Gastrocnemius medialis (tissue), 4 donors: ENCODE measurements at regions not wholly inside any gene's neighbourhood (a gene's known extent, or its start where the extent isn't known, plus 50 kb on each side); places are given as distances from the start of the nearest gene placed in this dataset.

Experiments
- ATAC-seq, 2 donors: fragments of 150-250 bp; one replicate each; pipeline ENCODE4 v1.9.1; 2016
- DNase-seq, 2 donors: peaks; one replicate each; pipeline ENCODE4 v3.0.0-alpha.2; 2019
- H3K27ac ChIP-seq, 4 donors: fragments of 200-600 bp; sonication (generic); 1 replicate in 1 of 4; 2 replicates in 3 of 4; pipeline ENCODE4 v1.5.1; 2016 to 2018; ENCODE audit warnings: mild to moderate bottlenecking in 2 of 4, moderate library complexity in 1 of 4
- H3K27me3 ChIP-seq, 3 donors: fragments of 200-600 bp; sonication (generic) in 2 of 3; 1 replicate in 1 of 3; 2 replicates in 2 of 3; pipeline versions ENCODE4 v1.5.1 to v1.6.0; 2016 to 2019; ENCODE audit warnings: mild to moderate bottlenecking in 1 of 3, moderate library complexity in 1 of 3
- H3K36me3 ChIP-seq, 2 donors: fragments of 200-600 bp; sonication (generic) in 1 of 2; one replicate each; pipeline ENCODE4 v1.5.1; 2017 to 2018
- H3K4me1 ChIP-seq, 2 donors: fragments of 200-600 bp; sonication (generic) in 1 of 2; one replicate each; pipeline ENCODE4 v1.5.1; 2016 to 2017; ENCODE audit warnings: mild to moderate bottlenecking in 2 of 2
- H3K4me3 ChIP-seq, 4 donors: fragments of 200-600 bp; sonication (generic) in 3 of 4; 1 replicate in 1 of 4; 2 replicates in 3 of 4; pipeline ENCODE4 v1.5.1; 2016 to 2019; ENCODE audit warnings: mild to moderate bottlenecking in 2 of 4
- H3K9me3 ChIP-seq, 3 donors: fragments of 200-600 bp; sonication (generic) in 2 of 3; 1 replicate in 1 of 3; 2 replicates in 2 of 3; pipeline ENCODE4 v1.5.1; 2016 to 2019
- CTCF ChIP-seq, 5 experiments: fragments of 450-650 bp in 3 of 5; fragments of 200-600 bp in 2 of 5; sonication (generic) in 2 of 5; IDR thresholded peaks in 4 of 5; conservative IDR thresholded peaks in 1 of 5; 1 replicate in 4 of 5; 2 replicates in 1 of 5; pipeline ENCODE4 v1.5.1; 2016 to 2019; ENCODE audit warnings: antibody characterized with exemption in 5 of 5, mild to moderate bottlenecking in 3 of 5, moderate library complexity in 3 of 5
- POLR2A ChIP-seq, 2 donors: fragments of 450-650 bp; IDR thresholded peaks; one replicate each; pipeline ENCODE4 v1.6.1; 2017; ENCODE audit warnings: antibody characterized with exemption in 2 of 2, mild to moderate bottlenecking in 2 of 2, moderate library complexity in 2 of 2
- in situ Hi-C, 4 donors: fragments of 200-750 bp; cut with MboI; loops; one replicate each; pipeline versions ENCODE4 v1.15.0 to v1.8.0; 2017; ENCODE audit warnings: low sequenced_read_pairs in 4 of 4
- intact Hi-C: fragments of 100-400 bp; cut with DNase I; formaldehyde crosslinking; loops from one replicate; pipeline ENCODE4 v1.15.1; 2023; ENCODE audit warnings: low total_unique reads

DNA sequence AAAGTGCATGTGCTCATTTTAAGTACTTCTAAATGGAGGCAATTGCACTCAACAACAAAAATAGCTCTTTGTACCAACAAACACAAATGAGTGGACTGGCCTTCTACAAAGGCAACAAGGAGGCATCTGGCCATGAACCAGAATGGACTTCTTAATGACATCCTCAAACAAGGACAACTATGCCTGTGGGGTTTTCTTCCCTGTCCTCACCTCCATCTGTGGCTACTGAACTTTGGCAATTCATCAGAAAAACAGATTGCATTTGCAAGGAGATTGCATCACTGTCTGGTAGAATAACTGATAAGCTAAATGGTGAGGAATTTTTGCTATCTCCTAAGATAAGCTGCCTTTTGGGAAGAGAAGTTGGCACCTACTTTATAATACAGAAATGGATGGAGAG lies 447.3 kb upstream of the CCNG1 start:
- intact Hi-C loops = no loop called here
- ATAC-seq = no peak
- in situ Hi-C loops = no loop called here

GRCh38 chr5:162990856-162991497 lies 446.4 kb upstream of the CCNG1 start:
- no peak for TF ChIP-seq CTCF (IDR thresholded peaks at IDR 0.05 in 4 of 5, conservative IDR thresholded peaks at IDR 0.05 in 1 of 5)
- TF ChIP-seq POLR2A (IDR thresholded peaks at IDR 0.05) = no peak
- ATAC-seq = no peak
- Histone ChIP-seq H3K4me1 (no peaks in the 10 kb centered on the region), H3K27ac (no peak overlapping the region), H3K27me3 (no peaks in the 10 kb centered on the region), H3K4me3 (no peak overlapping the region), H3K36me3 (no peaks in the 10 kb centered on the region), H3K9me3 (no peaks in the 10 kb centered on the region)
- in situ Hi-C loops (no loop called here), intact Hi-C loops (no loop called here)
- DNase-seq = no peak

More for the DNA sequence above, 447.3 kb upstream of the CCNG1 start:
- TF ChIP-seq CTCF (IDR thresholded peaks at IDR 0.05 in 4 of 5, conservative IDR thresholded peaks at IDR 0.05 in 1 of 5) (no peak), POLR2A (IDR thresholded peaks at IDR 0.05) (no peak)
- Histone ChIP-seq H3K27me3 (no peaks in the 10 kb centered on the region), H3K27ac (no peak overlapping the region), H3K4me3 (no peak overlapping the region), H3K9me3 (no peaks in the 10 kb centered on the region), H3K36me3 (no peaks in the 10 kb centered on the region), H3K4me1 (no peaks in the 10 kb centered on the region)
- no peak for DNase-seq

DNA sequence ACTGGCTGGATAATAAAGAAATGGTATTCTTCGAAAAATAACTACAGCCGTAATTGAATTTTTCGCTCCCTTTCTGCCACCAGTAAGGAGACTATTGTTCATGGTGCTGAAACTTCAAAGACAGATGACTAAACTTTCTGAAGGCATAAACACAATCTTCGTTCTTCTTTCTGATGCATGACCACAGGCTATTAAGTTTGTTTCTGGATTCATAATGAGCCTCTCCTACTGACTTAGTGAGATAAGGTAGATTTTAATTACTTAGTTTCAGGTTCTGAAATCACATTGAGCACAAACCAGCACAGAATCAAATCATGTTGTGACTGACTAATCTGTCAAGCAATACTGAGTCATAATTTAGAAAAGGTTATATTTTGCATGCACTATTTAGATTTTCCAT lies 441.8 kb upstream of the CCNG1 start:
- no peaks in the 10 kb centered on the region for H3K9me3 ChIP-seq
- intact Hi-C loops (no loop called here), in situ Hi-C loops (no loop called here)
- no peak overlapping the region for H3K27ac ChIP-seq
- TF ChIP-seq POLR2A (IDR thresholded peaks at IDR 0.05) (no peak), CTCF (IDR thresholded peaks at IDR 0.05 in 4 of 5, conservative IDR thresholded peaks at IDR 0.05 in 1 of 5) (no peak)
- H3K4me1 ChIP-seq = no peaks in the 10 kb centered on the region
- DNase-seq (no peak), ATAC-seq (no peak)
- no peak overlapping the region for H3K4me3 ChIP-seq
- no peaks in the 10 kb centered on the region for H3K36me3 ChIP-seq
- no peaks in the 10 kb centered on the region for H3K27me3 ChIP-seq

DNA sequence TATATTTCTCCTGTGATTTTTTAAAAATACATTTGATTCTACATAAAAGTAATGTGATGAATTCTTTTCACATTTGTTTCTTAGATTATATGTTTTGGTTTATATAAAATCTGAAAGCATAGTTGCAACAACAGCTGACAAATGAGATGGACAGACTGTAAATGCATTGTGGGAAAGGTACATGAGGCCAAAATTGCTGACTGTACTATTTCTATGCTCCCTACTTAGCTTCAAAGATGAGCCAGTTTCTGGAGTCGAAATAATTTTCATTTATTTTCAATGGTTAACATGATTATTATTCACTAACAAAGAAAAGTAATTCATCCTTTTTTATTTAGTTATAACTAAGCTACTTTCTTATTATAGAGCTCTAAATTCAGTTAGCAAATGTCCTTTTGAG lies 441.3 kb upstream of the CCNG1 start:
- intact Hi-C loops = no loop called here
- Histone ChIP-seq H3K4me3 (no peak overlapping the region), H3K27me3 (no peaks in the 10 kb centered on the region), H3K9me3 (no peaks in the 10 kb centered on the region), H3K4me1 (no peaks in the 10 kb centered on the region), H3K27ac (no peak overlapping the region), H3K36me3 (no peaks in the 10 kb centered on the region)
- ATAC-seq (no peak), DNase-seq (no peak)
- in situ Hi-C loops = no loop called here
- TF ChIP-seq CTCF (IDR thresholded peaks at IDR 0.05 in 4 of 5, conservative IDR thresholded peaks at IDR 0.05 in 1 of 5) = no peak
- no peak for TF ChIP-seq POLR2A (IDR thresholded peaks at IDR 0.05)

GRCh38 chr5:163005949-163006348 lies 431.4 kb upstream of the CCNG1 start:
- ATAC-seq (no peak), DNase-seq (no peak)
- H3K4me1 ChIP-seq = no peaks in the 10 kb centered on the region
- TF ChIP-seq POLR2A (IDR thresholded peaks at IDR 0.05) = no peak
- TF ChIP-seq CTCF (IDR thresholded peaks at IDR 0.05 in 4 of 5, conservative IDR thresholded peaks at IDR 0.05 in 1 of 5) = no peak
- intact Hi-C loops (no loop called here), in situ Hi-C loops (no loop called here)
- no peaks in the 10 kb centered on the region for H3K9me3 ChIP-seq
- no peak overlapping the region for H3K4me3 ChIP-seq
- H3K27ac ChIP-seq = no peak overlapping the region
- H3K36me3 ChIP-seq = no peaks in the 10 kb centered on the region
- no peaks in the 10 kb centered on the region for H3K27me3 ChIP-seq
